ENCODE measurements at regions not wholly inside any gene's neighbourhood (a gene's known extent, or its start where the extent isn't known, plus 50 kb on each side); places are given as distances from the start of the nearest gene placed in this dataset.
"Not testable (repeated sequence)": the region's sequence is repeated elsewhere in the genome, so short reads cannot be mapped to it uniquely, and the experiment has no call there.

- H3K27ac Mint-ChIP-seq, result no peak overlapping the region
- no peaks in the 10 kb centered on the region for H3K36me3 Mint-ChIP-seq
- no peak overlapping the region for H3K4me3 Mint-ChIP-seq
- peaks cover 10% of the 10 kb centered on the region for H3K27me3 Mint-ChIP-seq
- no peaks in the 10 kb centered on the region for H3K9me3 Mint-ChIP-seq
- no peaks in the 10 kb centered on the region for H3K4me1 Mint-ChIP-seq
Measured at GRCh38 chr4:42310358-42310757, 86.9 kb upstream of the SHISA3 start.

GRCh38 chr4:42310806-42311205 is 86.5 kb upstream of the SHISA3 start:
- Mint-ChIP-seq H3K27ac (no peak overlapping the region), H3K9me3 (no peaks in the 10 kb centered on the region), H3K36me3 (no peaks in the 10 kb centered on the region), H3K27me3 (peaks cover 10% of the 10 kb centered on the region), H3K4me3 (no peak overlapping the region), H3K4me1 (no peaks in the 10 kb centered on the region)

- Mint-ChIP-seq H3K36me3 (no peaks in the 10 kb centered on the region), H3K4me3 (no peak overlapping the region), H3K27ac (no peak overlapping the region), H3K27me3 (peaks cover 10% of the 10 kb centered on the region), H3K9me3 (no peaks in the 10 kb centered on the region), H3K4me1 (no peaks in the 10 kb centered on the region)
Measured at GRCh38 chr4:42311591-42311990, 85.7 kb upstream of the SHISA3 start.

GRCh38 chr4:42313420-42313819 is 83.9 kb upstream of the SHISA3 start:
- not testable (repeated sequence) for H3K4me1 Mint-ChIP-seq, H3K9me3 Mint-ChIP-seq, H3K36me3 Mint-ChIP-seq, H3K4me3 Mint-ChIP-seq, H3K27me3 Mint-ChIP-seq, H3K27ac Mint-ChIP-seq

GRCh38 chr4:42313872-42314271 is 83.4 kb upstream of the SHISA3 start:
- H3K36me3 Mint-ChIP-seq, result no peaks in the 10 kb centered on the region
- H3K27me3 Mint-ChIP-seq, result peaks cover 5% of the 10 kb centered on the region
- H3K9me3 Mint-ChIP-seq, result no peaks in the 10 kb centered on the region
- no peak overlapping the region for H3K27ac Mint-ChIP-seq
- H3K4me1 Mint-ChIP-seq, result no peaks in the 10 kb centered on the region
- no peak overlapping the region for H3K4me3 Mint-ChIP-seq

GRCh38 chr4:42315231-42315630 is 82.1 kb upstream of the SHISA3 start:
- Mint-ChIP-seq H3K27ac (no peak overlapping the region), H3K4me3 (no peak overlapping the region), H3K9me3 (peaks cover 4% of the 10 kb centered on the region), H3K4me1 (no peaks in the 10 kb centered on the region), H3K36me3 (no peaks in the 10 kb centered on the region), H3K27me3 (peaks cover 5% of the 10 kb centered on the region)

- Mint-ChIP-seq H3K9me3 (peaks cover 8% of the 10 kb centered on the region), H3K27ac (no peak overlapping the region), H3K4me3 (no peak overlapping the region), H3K27me3 (peaks cover 14% of the 10 kb centered on the region), H3K4me1 (no peaks in the 10 kb centered on the region), H3K36me3 (no peaks in the 10 kb centered on the region)
Measured at GRCh38 chr4:42320822-42321388, 76.4 kb upstream of the SHISA3 start.

- H3K4me3 Mint-ChIP-seq, result no peak overlapping the region
- peaks cover 16% of the 10 kb centered on the region for H3K27me3 Mint-ChIP-seq
- no peaks in the 10 kb centered on the region for H3K36me3 Mint-ChIP-seq
- H3K9me3 Mint-ChIP-seq, result peaks cover 3% of the 10 kb centered on the region
- no peak overlapping the region for H3K27ac Mint-ChIP-seq
- H3K4me1 Mint-ChIP-seq, result no peaks in the 10 kb centered on the region
Measured at GRCh38 chr4:42326040-42326439, 71.2 kb upstream of the SHISA3 start.

GRCh38 chr4:42326524-42326923 is 70.8 kb upstream of the SHISA3 start:
- Mint-ChIP-seq H3K4me3 (no peak overlapping the region), H3K36me3 (no peaks in the 10 kb centered on the region), H3K9me3 (no peaks in the 10 kb centered on the region), H3K27me3 (peaks cover 13% of the 10 kb centered on the region), H3K27ac (no peak overlapping the region), H3K4me1 (no peaks in the 10 kb centered on the region)

GRCh38 chr4:42327323-42327722 is 70.0 kb upstream of the SHISA3 start:
- no peak overlapping the region for H3K4me3 Mint-ChIP-seq
- no peaks in the 10 kb centered on the region for H3K9me3 Mint-ChIP-seq

GRCh38 chr4:42328978-42329377 is 68.3 kb upstream of the SHISA3 start:
- H3K4me1 Mint-ChIP-seq, result no peaks in the 10 kb centered on the region
- H3K4me3 Mint-ChIP-seq, result no peak overlapping the region
- H3K27ac Mint-ChIP-seq, result no peak overlapping the region
- H3K36me3 Mint-ChIP-seq, result no peaks in the 10 kb centered on the region
- H3K27me3 Mint-ChIP-seq, result peaks cover 9% of the 10 kb centered on the region
- no peaks in the 10 kb centered on the region for H3K9me3 Mint-ChIP-seq

More at GRCh38 chr4:42327323-42327722, 70.0 kb upstream of the SHISA3 start:
- Mint-ChIP-seq H3K36me3 (no peaks in the 10 kb centered on the region), H3K27me3 (peaks cover 13% of the 10 kb centered on the region), H3K27ac (no peak overlapping the region), H3K4me1 (no peaks in the 10 kb centered on the region)

GRCh38 chr4:42329421-42329820 is 67.9 kb upstream of the SHISA3 start:
- H3K4me3 Mint-ChIP-seq, result no peak overlapping the region
- no peaks in the 10 kb centered on the region for H3K9me3 Mint-ChIP-seq
- no peaks in the 10 kb centered on the region for H3K36me3 Mint-ChIP-seq
- peaks cover 6% of the 10 kb centered on the region for H3K27me3 Mint-ChIP-seq
- no peaks in the 10 kb centered on the region for H3K4me1 Mint-ChIP-seq
- no peak overlapping the region for H3K27ac Mint-ChIP-seq

GRCh38 chr4:42330002-42330592 is 67.2 kb upstream of the SHISA3 start:
- no peaks in the 10 kb centered on the region for H3K36me3 Mint-ChIP-seq
- H3K27ac Mint-ChIP-seq, result no peak overlapping the region
- H3K4me1 Mint-ChIP-seq, result no peaks in the 10 kb centered on the region
- H3K27me3 Mint-ChIP-seq, result peaks cover 6% of the 10 kb centered on the region
- no peak overlapping the region for H3K4me3 Mint-ChIP-seq
- H3K9me3 Mint-ChIP-seq, result no peaks in the 10 kb centered on the region

- Mint-ChIP-seq H3K4me3 (no peak overlapping the region), H3K27me3 (peaks cover 3% of the 10 kb centered on the region), H3K27ac (no peak overlapping the region), H3K4me1 (no peaks in the 10 kb centered on the region), H3K36me3 (no peaks in the 10 kb centered on the region), H3K9me3 (no peaks in the 10 kb centered on the region)
Measured at GRCh38 chr4:42331040-42331439, 66.2 kb upstream of the SHISA3 start.

- Mint-ChIP-seq H3K27me3 (peaks cover 4% of the 10 kb centered on the region), H3K4me3 (no peak overlapping the region), H3K36me3 (no peaks in the 10 kb centered on the region), H3K4me1 (no peaks in the 10 kb centered on the region), H3K9me3 (no peaks in the 10 kb centered on the region), H3K27ac (no peak overlapping the region)
Measured at GRCh38 chr4:42331914-42332368, 65.3 kb upstream of the SHISA3 start.

- H3K27ac Mint-ChIP-seq, result no peak overlapping the region
- peaks cover 1% of the 10 kb centered on the region for H3K27me3 Mint-ChIP-seq
- H3K4me1 Mint-ChIP-seq, result no peaks in the 10 kb centered on the region
- no peaks in the 10 kb centered on the region for H3K36me3 Mint-ChIP-seq
- H3K4me3 Mint-ChIP-seq, result no peak overlapping the region
- no peaks in the 10 kb centered on the region for H3K9me3 Mint-ChIP-seq
Measured at GRCh38 chr4:42339935-42340406, 57.3 kb upstream of the SHISA3 start.

Measured in activated naive CD4-positive, alpha-beta T cell treated with anti-CD3 and anti-CD28 coated beads, Interleukin-2, amount 50 U/mL, for 24 hours (primary cell).